IMR-90 (cell line): ENCODE measurements at regions not wholly inside any gene's neighbourhood (a gene's known extent, or its start where the extent isn't known, plus 50 kb on each side); places are given as distances from the start of the nearest gene placed in this dataset.

Experiments used
- ATAC-seq: fragments of 200-7000 bp; cut with Tn5 transposase; 2 replicates; pipeline ENCODE4 v1.9.1; 2020; ENCODE audit warnings: low read depth, mild to moderate bottlenecking, moderate library complexity
- BruUV-seq: library from RNA; stranded (reverse); fragments of 400-500 nt; replicated peaks from 2 replicates; lab custom pipeline; 2021; lab: Mats Ljungman, UMichigan
- CTCF ChIA-PET: fragments of 300-600 bp; formaldehyde crosslinking; extraction: SDS; loops from one replicate; lab custom pipeline; 2021; ENCODE audit warnings: antibody characterized with exemption; lab: Yijun Ruan, JAX
- POLR2A ChIA-PET: fragments of 300-600 bp; sonication (Branson Sonifier 250); formaldehyde crosslinking; loops from one replicate; lab custom pipeline; 2022; ENCODE audit warnings: antibody characterized with exemption; ENCODE audit not compliant: unreplicated experiment; lab: Charles Lee
- DNase-seq: peaks from one replicate; pipeline ENCODE4 v3.0.0; 2013
- H2AFZ ChIP-seq: replicated peaks from 2 replicates; pipeline ENCODE3; 2013; ENCODE audit warnings: low read length, mild to moderate bottlenecking; ENCODE audit not compliant: poor library complexity
- H2AK5ac ChIP-seq: 2 replicates; pipeline ENCODE4 v1.6.1; 2013; ENCODE audit warnings: low read depth, low read length, inconsistent platforms
- H2AK9ac ChIP-seq: replicated peaks from 2 replicates; pipeline ENCODE3; 2013; ENCODE audit warnings: mild to moderate bottlenecking, low read depth, low read length, moderate library complexity; ENCODE audit not compliant: poor library complexity
- H2BK120ac ChIP-seq: 2 replicates; pipeline ENCODE4 v1.6.1; 2013; ENCODE audit warnings: low read depth, low read length, inconsistent platforms
- H2BK15ac ChIP-seq: 3 replicates; pipeline ENCODE4 v1.6.1; 2013; ENCODE audit warnings: low read depth, low read length, inconsistent platforms
- H2BK20ac ChIP-seq: 2 replicates; pipeline ENCODE4 v1.6.1; 2013; ENCODE audit warnings: low read depth, mild to moderate bottlenecking, inconsistent platforms, low read length, moderate library complexity
- H2BK5ac ChIP-seq: 2 replicates; pipeline ENCODE4 v1.6.1; 2013; ENCODE audit warnings: mild to moderate bottlenecking, low read depth, low read length, inconsistent platforms; ENCODE audit not compliant: poor library complexity, severe bottlenecking
- H3K14ac ChIP-seq: replicated peaks from 2 replicates; pipeline ENCODE4 v1.6.1; 2013; ENCODE audit warnings: low read depth, low read length, inconsistent platforms
- H3K18ac ChIP-seq: 2 replicates; pipeline ENCODE4 v1.6.1; 2013; ENCODE audit warnings: low read depth, low read length, control low read depth
- H3K23ac ChIP-seq: 2 replicates; pipeline ENCODE4 v1.6.1; 2013; ENCODE audit warnings: low read depth, low read length, inconsistent platforms
- H3K27ac ChIP-seq: 2 replicates; pipeline ENCODE4 v1.5.1; 2013; ENCODE audit warnings: mild to moderate bottlenecking, control low read depth, low read length; ENCODE audit not compliant: insufficient read depth
- H3K27me3 ChIP-seq: 2 replicates; pipeline ENCODE4 v1.6.1; 2013; ENCODE audit warnings: low read length; ENCODE audit not compliant: control insufficient read depth, insufficient read depth
- H3K36me3 ChIP-seq: 2 replicates; pipeline ENCODE4 v1.6.1; 2013; ENCODE audit warnings: low read length, mixed read lengths; ENCODE audit not compliant: control insufficient read depth, insufficient read depth
- H3K4ac ChIP-seq: 2 replicates; pipeline ENCODE4 v1.6.1; 2013; ENCODE audit warnings: low read depth, low read length, inconsistent platforms
- H3K4me1 ChIP-seq: 2 replicates; pipeline ENCODE4 v1.6.1; 2013; ENCODE audit warnings: low read length, mixed read lengths; ENCODE audit not compliant: control insufficient read depth, insufficient read depth
- H3K4me2 ChIP-seq: 2 replicates; pipeline ENCODE4 v1.6.1; 2013; ENCODE audit warnings: low read depth, mild to moderate bottlenecking, control low read depth, low read length, moderate library complexity
- H3K4me3 ChIP-seq: 2 replicates; pipeline ENCODE4 v1.5.1; 2013; ENCODE audit warnings: low read depth, mild to moderate bottlenecking, control low read depth, low read length, moderate library complexity; ENCODE audit not compliant: insufficient read depth
- H3K56ac ChIP-seq: 2 replicates; pipeline ENCODE4 v1.6.1; 2013; ENCODE audit warnings: low read length, inconsistent platforms; ENCODE audit not compliant: insufficient read depth; ENCODE audit errors: extremely low read depth
- H3K79me1 ChIP-seq, 2 experiments: 2 replicates each; pipeline ENCODE4 v1.6.1; 2013; ENCODE audit warnings: low read length in 2 of 2, inconsistent platforms in 1 of 2, low read depth in 1 of 2
- H3K9ac ChIP-seq: 2 replicates; pipeline ENCODE4 v1.6.1; 2013; ENCODE audit warnings: low read depth, low read length, control low read depth
- H3K9me1 ChIP-seq: 2 replicates; pipeline ENCODE4 v1.6.1; 2013; ENCODE audit warnings: low read length, inconsistent platforms; ENCODE audit not compliant: insufficient read depth
- H3K9me3 ChIP-seq: 2 replicates; pipeline ENCODE4 v1.6.1; 2013; ENCODE audit warnings: low read length; ENCODE audit not compliant: control insufficient read depth, insufficient read depth
- H4K20me1 ChIP-seq: 2 replicates; pipeline ENCODE4 v1.6.1; 2013; ENCODE audit warnings: low read length, inconsistent platforms; ENCODE audit not compliant: insufficient read depth
- H4K5ac ChIP-seq: 2 replicates; pipeline ENCODE4 v1.6.1; 2013; ENCODE audit warnings: mild to moderate bottlenecking, low read depth, low read length, control low read depth
- H4K8ac ChIP-seq, 2 experiments: 2 replicates each; pipeline ENCODE4 v1.6.1; 2013; ENCODE audit warnings: low read depth in 2 of 2, low read length in 2 of 2, control low read depth in 1 of 2, inconsistent platforms in 1 of 2
- H4K91ac ChIP-seq: 2 replicates; pipeline ENCODE4 v1.6.1; 2013; ENCODE audit warnings: low read depth, low read length, inconsistent platforms; ENCODE audit not compliant: insufficient read depth
- BHLHE40 ChIP-seq: fragments of 150-350 bp; IDR thresholded peaks from 2 replicates; pipeline ENCODE4 v1.6.1; 2016; ENCODE audit warnings: mild to moderate bottlenecking, low read depth, low read length
- CHD1 ChIP-seq: IDR thresholded peaks from 2 replicates; pipeline ENCODE4 v1.6.1; 2012; ENCODE audit warnings: low read depth, low read length, improper control_type of control experiment
- MAZ ChIP-seq: IDR thresholded peaks from 2 replicates; pipeline ENCODE4 v1.6.1; 2012; ENCODE audit warnings: low read depth, mild to moderate bottlenecking, low read length, improper control_type of control experiment, moderate library complexity, borderline replicate concordance
- POLR2A ChIP-seq: IDR thresholded peaks from 2 replicates; pipeline ENCODE4 v1.6.1; 2012; ENCODE audit warnings: mild to moderate bottlenecking, low read depth, low read length
- RAD21 ChIP-seq: IDR thresholded peaks from 2 replicates; pipeline ENCODE4 v1.6.1; 2012; ENCODE audit warnings: low read length, improper control_type of control experiment
- SMC3 ChIP-seq: fragments of 150-350 bp; IDR thresholded peaks from 2 replicates; pipeline ENCODE4 v1.6.1; 2016; ENCODE audit warnings: low read depth, mild to moderate bottlenecking, antibody characterized with exemption, low read length, moderate library complexity
- WGBS, 2 experiments: methylation state at CpG; one replicate each; pipeline versions ENCODE4 v1.1.5 to v1.1.7; 2013; ENCODE audit warnings: missing lambda C conversion rate in 2 of 2; ENCODE audit not compliant: insufficient read length in 1 of 2; ENCODE audit errors: extremely low coverage in 2 of 2; 5-methylcytosine and 5-hydroxymethylcytosine counted together
- dilution Hi-C: fragments of 300-500 bp; cut with HindIII; formaldehyde crosslinking; loops from one replicate; pipeline ENCODE4 v1.14.3; 2018; ENCODE audit warnings: low sequenced_read_pairs; ENCODE audit not compliant: unreplicated experiment
- in situ Hi-C: fragments of 300-500 bp; cut with MboI; formaldehyde crosslinking; loops from 3 replicates; pipeline ENCODE4 v1.14.3; 2019; ENCODE audit warnings: low sequenced_read_pairs, inconsistent platforms, mixed read lengths
- intact Hi-C: fragments of 100-400 bp; cut with micrococcal nuclease; formaldehyde crosslinking; loops from 2 replicates; pipeline ENCODE4 v1.10.0; 2022
- TF ChIP-seq, protein P1 (sequence below): fragments of 150-350 bp; IDR thresholded peaks from 2 replicates; pipeline ENCODE4 v1.6.1; 2017; ENCODE audit warnings: mild to moderate bottlenecking, antibody characterized with exemption, low read length, low read depth

DNA sequence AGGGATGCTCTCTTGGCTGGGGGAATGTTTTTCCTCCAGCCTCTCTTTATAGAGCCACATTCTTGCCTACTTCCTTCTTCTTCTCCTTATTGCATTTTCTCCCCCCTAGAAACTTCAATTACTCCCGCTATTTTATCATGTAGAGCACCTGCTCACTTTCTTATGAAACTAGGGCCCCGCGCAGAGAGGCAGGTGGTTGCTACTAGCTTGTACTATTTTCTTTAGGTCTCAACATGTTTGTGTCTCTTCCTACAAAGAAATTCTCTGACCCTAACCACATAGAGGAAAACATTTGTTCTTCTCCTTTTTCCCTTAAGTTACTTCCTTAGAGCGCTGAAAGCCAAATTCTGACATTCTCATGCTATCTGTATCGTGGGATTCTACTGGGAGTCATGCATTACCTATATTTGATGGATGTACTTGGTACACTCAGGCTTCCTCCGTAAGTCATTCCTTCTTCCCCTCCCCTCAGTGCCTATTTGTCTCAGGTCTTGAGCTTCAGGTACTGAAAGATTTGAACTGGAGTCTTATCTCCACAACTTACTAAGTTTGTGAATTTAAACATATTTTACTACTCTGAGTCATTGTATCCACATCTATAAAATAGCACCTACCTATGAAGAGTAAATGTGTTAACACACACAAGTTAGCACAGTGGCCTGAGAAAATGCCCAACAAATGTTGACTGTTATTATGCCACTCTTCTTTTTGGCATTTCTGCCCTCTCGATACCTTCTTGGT, 159.1 kb upstream of the LEF1 start:
- Histone ChIP-seq H4K8ac (no peak overlapping the region), H3K4me1 (no peaks in the 10 kb centered on the region)

More for the DNA sequence above, 159.1 kb upstream of the LEF1 start:
- ATAC-seq (no peak), DNase-seq (no peak)
- dilution Hi-C loops (no loop called here), intact Hi-C loops (no loop called here), in situ Hi-C loops (no loop called here)
- H2BK15ac ChIP-seq = no peak overlapping the region
- WGBS, 2 experiments = no CpG with 5 or more reads among the region's 7 CpGs
- H3K27me3 ChIP-seq = peaks cover 5% of the 10 kb centered on the region
- H3K23ac ChIP-seq = no peak overlapping the region
- no peak overlapping the region for H3K14ac ChIP-seq
- no peak overlapping the region for H2BK120ac ChIP-seq
- no peak overlapping the region for H2BK5ac ChIP-seq
- no peak overlapping the region for H2AK5ac ChIP-seq
- no peak overlapping the region for H3K56ac ChIP-seq
- no peak overlapping the region for H3K27ac ChIP-seq
- H3K4me2 ChIP-seq = no peak overlapping the region
- no peak overlapping the region for H3K18ac ChIP-seq
- H3K9me1 ChIP-seq = no peaks in the 10 kb centered on the region
- BruUV-seq = no TSS peak
- TF ChIP-seq SMC3 = no peak
- TF ChIP-seq POLR2A = no peak
- TF ChIP-seq BHLHE40 = no peak
- TF ChIP-seq RAD21 = no peak
- no peak for TF ChIP-seq MAZ
- TF ChIP-seq, protein P1, sequence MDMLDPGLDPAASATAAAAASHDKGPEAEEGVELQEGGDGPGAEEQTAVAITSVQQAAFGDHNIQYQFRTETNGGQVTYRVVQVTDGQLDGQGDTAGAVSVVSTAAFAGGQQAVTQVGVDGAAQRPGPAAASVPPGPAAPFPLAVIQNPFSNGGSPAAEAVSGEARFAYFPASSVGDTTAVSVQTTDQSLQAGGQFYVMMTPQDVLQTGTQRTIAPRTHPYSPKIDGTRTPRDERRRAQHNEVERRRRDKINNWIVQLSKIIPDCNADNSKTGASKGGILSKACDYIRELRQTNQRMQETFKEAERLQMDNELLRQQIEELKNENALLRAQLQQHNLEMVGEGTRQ = no peak
- TF ChIP-seq CHD1 = no peak
- H3K36me3 ChIP-seq = no peaks in the 10 kb centered on the region
- no peak overlapping the region for H3K4ac ChIP-seq
- no peak overlapping the region for H3K4me3 ChIP-seq
- H3K9ac ChIP-seq = no peak overlapping the region
- H4K5ac ChIP-seq = no peak overlapping the region
- POLR2A ChIA-PET = no interaction called here
- no peaks in the 10 kb centered on the region for H3K79me1 ChIP-seq
- no peak overlapping the region for H2BK20ac ChIP-seq
- no peak overlapping the region for H2AK9ac ChIP-seq
- no peaks in the 10 kb centered on the region for H4K20me1 ChIP-seq
- H3K9me3 ChIP-seq = no peaks in the 10 kb centered on the region
- H2AFZ ChIP-seq = no peak overlapping the region
- H4K91ac ChIP-seq = no peak overlapping the region
- CTCF ChIA-PET = no interaction called here
